SK-N-SH (cell line): ENCODE measurements at regions not wholly inside any gene's neighbourhood (a gene's known extent, or its start where the extent isn't known, plus 50 kb on each side); places are given as distances from the start of the nearest gene placed in this dataset.

Source experiments
- CTCF ChIA-PET: fragments of 300-600, 350-600 bp; formaldehyde crosslinking; extraction: SDS; loops from one replicate; lab custom pipeline; 2021; lab: Yijun Ruan, JAX
- POLR2A ChIA-PET: fragments of 350-600 bp; sonication (Branson Sonifier 250); formaldehyde crosslinking; extraction: SDS; loops from one replicate; lab custom pipeline; 2020; ENCODE audit warnings: antibody characterized with exemption, inconsistent platforms; lab: Yijun Ruan, JAX
- DNase-seq: peaks from one replicate; pipeline ENCODE4 v3.0.0; 2012
- H2AFZ ChIP-seq: fragments of 200-600 bp; sonication (generic); 2 replicates; pipeline ENCODE4 v1.8.1; 2016; ENCODE audit warnings: antibody characterized with exemption, mild to moderate bottlenecking, low read depth
- H3F3A ChIP-seq: fragments of 200-600 bp; sonication (generic); replicated peaks from 2 replicates; pipeline ENCODE3; 2016; ENCODE audit warnings: antibody characterized with exemption, mild to moderate bottlenecking; ENCODE audit not compliant: insufficient read depth
- H3K27ac ChIP-seq, 2 experiments: fragments of 200-500 bp in 1 of 2; fragments of 200-600 bp in 1 of 2; sonication (Bioruptor generic) in 1 of 2; sonication (generic), shearing (Covaris generic) in 1 of 2; 2 replicates each; pipeline versions ENCODE4 v1.5.1 to v1.6.1; 2014 to 2016; ENCODE audit warnings: low read depth in 2 of 2, inconsistent platforms in 1 of 2, low read length in 1 of 2, mild to moderate bottlenecking in 1 of 2, mixed read lengths in 1 of 2
- H3K27me3 ChIP-seq: fragments of 200-600 bp; sonication (generic), shearing (Covaris generic); 2 replicates; pipeline ENCODE4 v1.6.1; 2016; ENCODE audit warnings: mixed run types; ENCODE audit not compliant: insufficient read depth
- H3K36me3 ChIP-seq, 2 experiments: fragments of 200-500 bp in 1 of 2; fragments of 200-600 bp in 1 of 2; sonication (Bioruptor generic) in 1 of 2; sonication (generic) in 1 of 2; replicated peaks in 1 of 2; 2 replicates each; pipeline versions ENCODE3 to v1.5.1; 2014 to 2016; ENCODE audit warnings: low read length in 1 of 2, mild to moderate bottlenecking in 1 of 2; ENCODE audit not compliant: insufficient read depth in 2 of 2, control insufficient read depth in 1 of 2
- H3K4me1 ChIP-seq, 2 experiments: fragments of 200-500 bp in 1 of 2; fragments of 200-600 bp in 1 of 2; sonication (Bioruptor generic) in 1 of 2; sonication (generic), shearing (Covaris generic) in 1 of 2; 2 replicates each; pipeline versions ENCODE4 v1.5.1 to v1.6.1; 2014 to 2016; ENCODE audit warnings: low read depth in 1 of 2, low read length in 1 of 2, mixed run types in 1 of 2; ENCODE audit not compliant: insufficient read depth in 2 of 2, control insufficient read depth in 1 of 2
- H3K4me2 ChIP-seq: fragments of 200-600 bp; sonication (generic), shearing (Covaris generic); 2 replicates; pipeline ENCODE4 v1.6.1; 2017; ENCODE audit warnings: mixed run types
- H3K4me3 ChIP-seq, 2 experiments: fragments of 200-500 bp in 1 of 2; fragments of 200-600 bp in 1 of 2; sonication (Bioruptor generic) in 1 of 2; sonication (generic), shearing (Covaris generic) in 1 of 2; 2 replicates each; pipeline versions ENCODE4 v1.5.1 to v1.8.1; 2014 to 2016; ENCODE audit warnings: low read depth in 2 of 2, inconsistent platforms in 1 of 2, low read length in 1 of 2, mild to moderate bottlenecking in 1 of 2, mixed read lengths in 1 of 2, moderate library complexity in 1 of 2
- H3K79me2 ChIP-seq: fragments of 200-600 bp; sonication (generic); 2 replicates; pipeline ENCODE4 v1.8.1; 2017; ENCODE audit warnings: mild to moderate bottlenecking; ENCODE audit not compliant: insufficient read depth
- H3K9ac ChIP-seq: fragments of 200-600 bp; sonication (generic); 2 replicates; pipeline ENCODE4 v1.6.1; 2017; ENCODE audit warnings: mixed run types
- H3K9me2 ChIP-seq: fragments of 200-600 bp; sonication (generic); 2 replicates; pipeline ENCODE4 v1.6.1; 2017; ENCODE audit warnings: mixed run types
- H3K9me3 ChIP-seq: fragments of 200-600 bp; sonication (generic); 2 replicates; pipeline ENCODE4 v1.6.1; 2017; ENCODE audit warnings: mixed run types, mild to moderate bottlenecking, moderate library complexity
- H4K20me1 ChIP-seq: fragments of 200-600 bp; sonication (generic); 2 replicates; pipeline ENCODE4 v1.6.1; 2017; ENCODE audit warnings: mild to moderate bottlenecking, mixed run types; ENCODE audit not compliant: insufficient read depth
- CHD2 ChIP-seq: fragments of 150-350 bp; IDR thresholded peaks from 2 replicates; pipeline ENCODE4 v1.6.1; 2018; ENCODE audit warnings: low read length; ENCODE audit not compliant: partially characterized antibody
- EP300 ChIP-seq, 2 experiments: IDR thresholded peaks; 2 replicates each; pipeline versions ENCODE4 v1.4.0 to v1.6.1; 2012; ENCODE audit warnings: borderline replicate concordance in 1 of 2, low read depth in 1 of 2, low read length in 1 of 2
- EZH2phosphoT487 ChIP-seq: fragments of 200-600 bp; sonication (generic); IDR thresholded peaks from 2 replicates; pipeline ENCODE4 v1.6.1; 2017; ENCODE audit warnings: low read depth, mixed run types, mild to moderate bottlenecking, antibody characterized with exemption, moderate library complexity, borderline replicate concordance
- FOXJ3 ChIP-seq: sonication (generic); formaldehyde crosslinking; IDR thresholded peaks from 2 replicates; pipeline ENCODE4 v1.5.1; 2020; ENCODE audit warnings: mild to moderate bottlenecking, missing genetic modification reagents
- FOXM1 ChIP-seq: IDR thresholded peaks from 2 replicates; pipeline ENCODE4 v1.4.0; 2012; ENCODE audit warnings: low read depth, mild to moderate bottlenecking
- GABPA ChIP-seq: IDR thresholded peaks from 2 replicates; pipeline ENCODE4 v1.4.0; 2012; ENCODE audit warnings: low read depth, mild to moderate bottlenecking
- GATA2 ChIP-seq: sonication (generic); formaldehyde crosslinking; IDR thresholded peaks from 2 replicates; pipeline ENCODE4 v1.5.0; 2020; ENCODE audit warnings: mild to moderate bottlenecking, missing genetic modification reagents
- JUND ChIP-seq: IDR thresholded peaks from 2 replicates; pipeline ENCODE4 v1.4.0; 2012
- MXI1 ChIP-seq: IDR thresholded peaks from 2 replicates; pipeline ENCODE4 v1.6.1; 2012; ENCODE audit warnings: mild to moderate bottlenecking, low read depth, low read length, improper control_type of control experiment
- NFIC ChIP-seq: IDR thresholded peaks from 2 replicates; pipeline ENCODE4 v1.4.0; 2012; ENCODE audit warnings: borderline replicate concordance
- NRF1 ChIP-seq: IDR thresholded peaks from 2 replicates; pipeline ENCODE4 v1.6.1; 2012; ENCODE audit warnings: low read depth, mild to moderate bottlenecking, low read length
- POLR2AphosphoS5 ChIP-seq: IDR thresholded peaks from 2 replicates; pipeline ENCODE4 v1.6.1; 2012; ENCODE audit warnings: low read depth, low read length
- RAD21 ChIP-seq: IDR thresholded peaks from 2 replicates; pipeline ENCODE4 v1.6.1; 2012; ENCODE audit warnings: mild to moderate bottlenecking, low read length
- RCOR1 ChIP-seq: fragments of 150-350 bp; IDR thresholded peaks from 2 replicates; pipeline ENCODE4 v1.6.1; 2017; ENCODE audit warnings: antibody characterized with exemption, low read length
- SMC3 ChIP-seq: IDR thresholded peaks from 2 replicates; pipeline ENCODE4 v1.6.1; 2012; ENCODE audit warnings: low read depth, low read length, improper control_type of control experiment
- TAF1 ChIP-seq: IDR thresholded peaks from 2 replicates; pipeline ENCODE4 v1.6.1; 2012; ENCODE audit warnings: low read depth, mild to moderate bottlenecking, low read length, moderate library complexity, borderline replicate concordance
- TCF12 ChIP-seq: IDR thresholded peaks from 2 replicates; pipeline ENCODE4 v1.4.0; 2012
- WGBS: methylation state at CpG from one replicate; pipeline ENCODE4 v1.1.6; 2017; ENCODE audit warnings: low lambda C conversion rate; 5-methylcytosine and 5-hydroxymethylcytosine counted together
- TF ChIP-seq, protein P1 (sequence below): fragments of 200-600 bp; sonication (generic); IDR thresholded peaks from 2 replicates; pipeline ENCODE4 v1.6.1; 2017; ENCODE audit warnings: antibody characterized with exemption, mild to moderate bottlenecking, moderate library complexity
- TF ChIP-seq, protein P2 (sequence below): IDR thresholded peaks from 2 replicates; pipeline ENCODE4 v1.4.0; 2012; ENCODE audit warnings: low read depth, borderline replicate concordance
- TF ChIP-seq, protein P3 (sequence below): IDR thresholded peaks from 2 replicates; pipeline ENCODE4 v1.4.0; 2012; ENCODE audit warnings: low read depth, borderline replicate concordance

DNA sequence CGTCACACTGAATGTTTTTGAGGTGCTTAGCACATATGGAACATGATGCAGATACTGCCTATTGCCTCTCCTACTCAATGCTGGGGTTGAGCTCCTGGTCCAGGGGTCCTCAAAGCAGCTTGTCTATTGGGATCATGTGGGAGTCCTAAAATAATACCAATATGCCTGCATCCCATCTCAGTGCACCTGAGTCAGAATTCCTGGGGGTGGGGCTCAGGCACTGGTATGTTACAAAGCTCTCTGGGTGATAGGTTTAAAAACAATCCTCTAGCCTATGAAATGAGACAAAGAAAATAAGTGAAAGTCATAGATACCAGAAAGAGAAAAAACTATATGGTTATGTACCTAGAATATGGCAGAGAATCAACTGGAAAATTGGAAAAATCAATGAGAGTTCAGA is 156.6 kb upstream of the NLRP1 start:
- no peak overlapping the region for H3K4me3 ChIP-seq
- H3K9ac ChIP-seq, result no peak overlapping the region
- ChIA-PET POLR2A (no interaction called here), CTCF (interaction anchor here (1.0 kb wide), 1 partner anchor 34 kb away, joined by 3 read pairs; no protein-coding TSS in a partner anchor)
- no peaks in the 10 kb centered on the region for H3K36me3 ChIP-seq
- H4K20me1 ChIP-seq, result no peaks in the 10 kb centered on the region
- no peaks in the 10 kb centered on the region for H3K9me3 ChIP-seq
- H2AFZ ChIP-seq, result no peak overlapping the region
- DNase-seq, result no peak
- no peaks in the 10 kb centered on the region; the same call in 1 of the 2 replicates for H3K79me2 ChIP-seq
- no peak overlapping the region for H3K27ac ChIP-seq
- H3F3A ChIP-seq, result no peaks in the 10 kb centered on the region
- no peaks in the 10 kb centered on the region for H3K9me2 ChIP-seq
- H3K4me1 ChIP-seq, result no peaks in the 10 kb centered on the region
- TF ChIP-seq GATA2 (CRISPR knock-in tag) (no peak), TAF1 (no peak), FOXM1 (no peak), POLR2AphosphoS5 (no peak), MXI1 (no peak), EP300 (IDR thresholded peaks at IDR 0.05; ENCODE audit: borderline replicate concordance in 1 of 2, low read depth in 1 of 2, low read length in 1 of 2) (no peak), RAD21 (no peak), SMC3 (no peak), GABPA (no peak), EZH2phosphoT487 (no peak), CHD2 (no peak), JUND (no peak), RCOR1 (no peak), NRF1 (no peak), NFIC (no peak), TCF12 (no peak), FOXJ3 (CRISPR knock-in tag) (no peak)
- TF ChIP-seq, protein P1, sequence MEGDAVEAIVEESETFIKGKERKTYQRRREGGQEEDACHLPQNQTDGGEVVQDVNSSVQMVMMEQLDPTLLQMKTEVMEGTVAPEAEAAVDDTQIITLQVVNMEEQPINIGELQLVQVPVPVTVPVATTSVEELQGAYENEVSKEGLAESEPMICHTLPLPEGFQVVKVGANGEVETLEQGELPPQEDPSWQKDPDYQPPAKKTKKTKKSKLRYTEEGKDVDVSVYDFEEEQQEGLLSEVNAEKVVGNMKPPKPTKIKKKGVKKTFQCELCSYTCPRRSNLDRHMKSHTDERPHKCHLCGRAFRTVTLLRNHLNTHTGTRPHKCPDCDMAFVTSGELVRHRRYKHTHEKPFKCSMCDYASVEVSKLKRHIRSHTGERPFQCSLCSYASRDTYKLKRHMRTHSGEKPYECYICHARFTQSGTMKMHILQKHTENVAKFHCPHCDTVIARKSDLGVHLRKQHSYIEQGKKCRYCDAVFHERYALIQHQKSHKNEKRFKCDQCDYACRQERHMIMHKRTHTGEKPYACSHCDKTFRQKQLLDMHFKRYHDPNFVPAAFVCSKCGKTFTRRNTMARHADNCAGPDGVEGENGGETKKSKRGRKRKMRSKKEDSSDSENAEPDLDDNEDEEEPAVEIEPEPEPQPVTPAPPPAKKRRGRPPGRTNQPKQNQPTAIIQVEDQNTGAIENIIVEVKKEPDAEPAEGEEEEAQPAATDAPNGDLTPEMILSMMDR, result no peak
- TF ChIP-seq, protein P2, sequence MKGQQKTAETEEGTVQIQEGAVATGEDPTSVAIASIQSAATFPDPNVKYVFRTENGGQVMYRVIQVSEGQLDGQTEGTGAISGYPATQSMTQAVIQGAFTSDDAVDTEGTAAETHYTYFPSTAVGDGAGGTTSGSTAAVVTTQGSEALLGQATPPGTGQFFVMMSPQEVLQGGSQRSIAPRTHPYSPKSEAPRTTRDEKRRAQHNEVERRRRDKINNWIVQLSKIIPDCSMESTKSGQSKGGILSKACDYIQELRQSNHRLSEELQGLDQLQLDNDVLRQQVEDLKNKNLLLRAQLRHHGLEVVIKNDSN, result no peak
- TF ChIP-seq, protein P3, sequence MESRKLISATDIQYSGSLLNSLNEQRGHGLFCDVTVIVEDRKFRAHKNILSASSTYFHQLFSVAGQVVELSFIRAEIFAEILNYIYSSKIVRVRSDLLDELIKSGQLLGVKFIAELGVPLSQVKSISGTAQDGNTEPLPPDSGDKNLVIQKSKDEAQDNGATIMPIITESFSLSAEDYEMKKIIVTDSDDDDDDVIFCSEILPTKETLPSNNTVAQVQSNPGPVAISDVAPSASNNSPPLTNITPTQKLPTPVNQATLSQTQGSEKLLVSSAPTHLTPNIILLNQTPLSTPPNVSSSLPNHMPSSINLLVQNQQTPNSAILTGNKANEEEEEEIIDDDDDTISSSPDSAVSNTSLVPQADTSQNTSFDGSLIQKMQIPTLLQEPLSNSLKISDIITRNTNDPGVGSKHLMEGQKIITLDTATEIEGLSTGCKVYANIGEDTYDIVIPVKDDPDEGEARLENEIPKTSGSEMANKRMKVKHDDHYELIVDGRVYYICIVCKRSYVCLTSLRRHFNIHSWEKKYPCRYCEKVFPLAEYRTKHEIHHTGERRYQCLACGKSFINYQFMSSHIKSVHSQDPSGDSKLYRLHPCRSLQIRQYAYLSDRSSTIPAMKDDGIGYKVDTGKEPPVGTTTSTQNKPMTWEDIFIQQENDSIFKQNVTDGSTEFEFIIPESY, result no peak
- H3K4me2 ChIP-seq, result no peak overlapping the region
- WGBS, result 0% methylated on average over 1 of the region's 1 CpG
- H3K27me3 ChIP-seq, result peaks cover 14% of the 10 kb centered on the region; the same call in 1 of the 2 replicates
